Mucosa of descending colon (tissue), 3 donors: ENCODE measurements at regions not wholly inside any gene's neighbourhood (a gene's known extent, or its start where the extent isn't known, plus 50 kb on each side); places are given as distances from the start of the nearest gene placed in this dataset.

Experiments used
- ATAC-seq: fragments of 200-7000 bp; cut with Tn5 transposase; one replicate; pipeline ENCODE4 v1.9.1; 2020; ENCODE audit warnings: mild to moderate bottlenecking, moderate library complexity
- DNase-seq, 3 donors: peaks; one replicate each; pipeline ENCODE4 v3.0.0-alpha.2; 2020
- H3K36me3 ChIP-seq: fragments of 200-600 bp; one replicate; pipeline ENCODE4 v1.8.0; 2021; ENCODE audit warnings: low read depth, mild to moderate bottlenecking
- H3K4me1 ChIP-seq: fragments of 200-600 bp; one replicate; pipeline ENCODE4 v1.8.0; 2021; ENCODE audit warnings: low read depth, mild to moderate bottlenecking
- H3K4me3 ChIP-seq: fragments of 200-600 bp; one replicate; pipeline ENCODE4 v1.8.0; 2021; ENCODE audit warnings: mild to moderate bottlenecking
- H3K9me3 ChIP-seq: fragments of 200-600 bp; one replicate; pipeline ENCODE4 v1.8.0; 2021; ENCODE audit warnings: mild to moderate bottlenecking
- intact Hi-C, 2 donors: fragments of 100-400 bp; cut with DNase I in 1 of 2; cut with micrococcal nuclease in 1 of 2; formaldehyde crosslinking; loops; one replicate each; pipeline versions ENCODE4 v1.11.0 to v1.11.1; 2022; cut with DNase I, micrococcal nuclease
- TF ChIP-seq, protein P1 (sequence below): fragments of 200-600 bp; IDR thresholded peaks from one replicate; pipeline ENCODE4 v1.8.0; 2022; ENCODE audit warnings: antibody characterized with exemption, mild to moderate bottlenecking
- donor health status: DM: no; HTN: no; CAD: no; lungs with moderate emphysema.
- donor health status: DM: no; HTN: no; CAD: no.
- donor health status: DM: no; HTN: yes; CAD: no.

GRCh38 chr2:215699700-215700538 is 264.1 kb upstream of the FN1 start:
- intact Hi-C loops, result no loop called here
- DNase-seq (no peak), ATAC-seq (no peak)
- Histone ChIP-seq H3K4me3 (no peak overlapping the region), H3K9me3 (no peaks in the 10 kb centered on the region), H3K36me3 (no peaks in the 10 kb centered on the region), H3K4me1 (no peaks in the 10 kb centered on the region)
- TF ChIP-seq, protein P1, sequence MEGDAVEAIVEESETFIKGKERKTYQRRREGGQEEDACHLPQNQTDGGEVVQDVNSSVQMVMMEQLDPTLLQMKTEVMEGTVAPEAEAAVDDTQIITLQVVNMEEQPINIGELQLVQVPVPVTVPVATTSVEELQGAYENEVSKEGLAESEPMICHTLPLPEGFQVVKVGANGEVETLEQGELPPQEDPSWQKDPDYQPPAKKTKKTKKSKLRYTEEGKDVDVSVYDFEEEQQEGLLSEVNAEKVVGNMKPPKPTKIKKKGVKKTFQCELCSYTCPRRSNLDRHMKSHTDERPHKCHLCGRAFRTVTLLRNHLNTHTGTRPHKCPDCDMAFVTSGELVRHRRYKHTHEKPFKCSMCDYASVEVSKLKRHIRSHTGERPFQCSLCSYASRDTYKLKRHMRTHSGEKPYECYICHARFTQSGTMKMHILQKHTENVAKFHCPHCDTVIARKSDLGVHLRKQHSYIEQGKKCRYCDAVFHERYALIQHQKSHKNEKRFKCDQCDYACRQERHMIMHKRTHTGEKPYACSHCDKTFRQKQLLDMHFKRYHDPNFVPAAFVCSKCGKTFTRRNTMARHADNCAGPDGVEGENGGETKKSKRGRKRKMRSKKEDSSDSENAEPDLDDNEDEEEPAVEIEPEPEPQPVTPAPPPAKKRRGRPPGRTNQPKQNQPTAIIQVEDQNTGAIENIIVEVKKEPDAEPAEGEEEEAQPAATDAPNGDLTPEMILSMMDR, result no peak

DNA sequence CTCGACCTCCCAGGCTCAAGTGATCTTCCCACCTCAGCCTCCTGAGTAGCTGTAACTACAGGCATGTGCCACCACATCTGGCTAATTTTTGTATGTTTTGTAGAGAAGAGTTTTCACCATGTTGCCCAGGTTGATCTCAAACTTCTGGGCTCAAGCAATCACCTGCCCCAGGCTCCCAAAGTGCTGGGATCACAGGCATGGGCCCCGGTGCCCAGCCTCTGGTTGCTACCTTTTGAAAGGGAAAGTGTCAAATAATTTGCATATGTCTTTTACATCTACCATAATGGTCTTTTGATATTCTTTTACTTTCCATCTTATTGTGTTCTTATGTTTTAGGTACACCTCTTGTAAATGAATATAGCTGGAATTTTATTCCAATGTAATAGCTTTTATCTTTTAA is 263.1 kb upstream of the FN1 start:
- TF ChIP-seq, protein P1, result no peak
- H3K36me3 ChIP-seq, result no peaks in the 10 kb centered on the region
- H3K4me1 ChIP-seq, result no peaks in the 10 kb centered on the region
- no peaks in the 10 kb centered on the region for H3K9me3 ChIP-seq
- no peak for ATAC-seq
- intact Hi-C loops, result no loop called here
- DNase-seq, result no peak
- no peak overlapping the region for H3K4me3 ChIP-seq

DNA sequence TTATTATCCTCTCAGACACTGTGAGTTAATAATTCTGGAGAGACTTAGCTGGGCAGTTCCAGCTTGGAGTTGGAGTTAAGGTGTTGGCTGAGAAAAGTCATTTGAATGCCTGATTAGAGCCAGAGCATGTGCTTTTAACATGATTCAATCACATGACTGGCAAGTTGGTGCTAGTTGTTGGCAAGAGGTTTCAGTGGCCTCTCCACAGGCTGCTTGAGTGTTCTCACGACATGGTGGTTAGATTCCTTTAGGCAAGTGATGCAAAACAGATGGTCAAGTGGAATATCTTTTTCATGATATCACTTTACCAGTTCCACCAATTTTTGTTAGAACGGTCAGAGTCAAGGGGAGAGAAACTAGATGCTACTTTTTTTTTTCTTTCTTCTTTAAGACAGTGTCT is 262.7 kb upstream of the FN1 start:
- intact Hi-C loops, result no loop called here
- Histone ChIP-seq H3K9me3 (no peaks in the 10 kb centered on the region), H3K36me3 (no peaks in the 10 kb centered on the region), H3K4me1 (no peaks in the 10 kb centered on the region), H3K4me3 (no peak overlapping the region)
- ATAC-seq (no peak), DNase-seq (no peak)
- TF ChIP-seq, protein P1, result no peak

DNA sequence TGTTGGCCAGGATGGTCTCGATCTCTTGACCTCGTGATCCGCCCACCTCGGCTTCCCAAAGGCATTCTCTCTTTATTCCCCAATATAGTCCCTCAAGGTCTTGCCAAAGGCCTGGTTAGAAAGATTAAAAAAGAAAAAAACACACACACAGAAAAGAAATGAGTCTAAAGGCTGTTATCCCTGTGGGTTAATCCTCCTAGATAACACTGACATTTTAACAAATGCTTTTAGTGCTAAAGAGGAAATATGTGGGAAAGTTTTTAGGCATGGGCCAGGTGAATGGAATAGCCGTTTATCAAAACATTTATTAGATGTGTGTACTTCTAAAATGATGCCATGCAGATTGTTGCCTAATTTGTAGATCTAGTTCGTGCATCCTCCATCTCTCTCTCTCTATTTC is 261.6 kb upstream of the FN1 start:
- no peak for ATAC-seq
- no peaks in the 10 kb centered on the region for H3K4me1 ChIP-seq
- TF ChIP-seq, protein P1, result no peak
- H3K36me3 ChIP-seq, result no peaks in the 10 kb centered on the region
- H3K9me3 ChIP-seq, result no peaks in the 10 kb centered on the region
- H3K4me3 ChIP-seq, result no peak overlapping the region
- no peak for DNase-seq
- intact Hi-C loops, result no loop called here

- Histone ChIP-seq H3K9me3 (no peaks in the 10 kb centered on the region), H3K4me3 (no peak overlapping the region), H3K4me1 (no peaks in the 10 kb centered on the region), H3K36me3 (no peaks in the 10 kb centered on the region)
- no peak for DNase-seq
- TF ChIP-seq, protein P1, result no peak
- no peak for ATAC-seq
- intact Hi-C loops, result no loop called here
These were observed 261.1 kb upstream of the FN1 start for GRCh38 chr2:215697003-215697402.
